ENCODE measurements at regions not wholly inside any gene's neighbourhood (a gene's known extent, or its start where the extent isn't known, plus 50 kb on each side); places are given as distances from the start of the nearest gene placed in this dataset.

DNA sequence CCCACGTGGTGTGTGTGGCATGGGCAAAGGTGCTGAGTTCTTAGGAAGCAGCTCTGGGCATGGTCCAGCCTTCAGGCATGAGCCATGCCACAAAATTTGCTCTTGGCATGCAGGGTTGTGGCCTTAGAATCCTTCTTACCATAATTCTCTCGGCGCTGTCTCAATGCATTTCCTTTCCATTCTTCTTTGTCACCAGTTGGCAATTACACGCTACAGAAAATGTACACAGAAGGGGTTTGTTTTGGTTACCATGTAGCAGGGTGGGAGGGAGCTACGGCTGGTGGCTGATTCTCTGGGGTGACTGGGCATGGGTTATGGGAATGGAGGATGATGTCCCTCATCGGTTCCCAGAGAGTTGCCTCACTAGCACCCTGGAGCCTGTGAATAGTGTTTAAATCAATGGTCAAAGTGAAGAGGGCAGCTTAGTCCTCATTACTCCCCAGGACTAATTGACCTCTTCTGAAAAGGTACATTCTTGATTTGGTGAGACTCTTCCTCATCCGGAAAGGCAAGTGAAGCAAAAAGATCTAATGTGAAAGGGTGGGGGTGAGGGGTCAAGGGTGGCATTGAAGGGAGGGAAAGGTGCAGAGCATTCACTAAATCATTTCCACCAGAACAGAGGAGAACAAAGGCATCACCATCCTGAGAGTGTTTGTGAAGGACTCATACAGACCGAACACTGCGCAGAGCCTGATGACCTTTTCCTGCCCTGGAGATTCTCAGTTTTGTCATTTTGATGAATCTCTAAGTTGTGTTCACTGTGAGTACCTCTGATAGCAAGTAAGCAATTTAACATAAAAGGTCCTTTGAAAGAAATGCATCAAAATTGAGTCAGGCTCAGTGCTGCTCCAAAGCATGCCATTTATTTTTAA, 199.8 kb upstream of the SFRP2 start:
- no peak for DNase-seq (ENCODE audit: low read depth)

DNA sequence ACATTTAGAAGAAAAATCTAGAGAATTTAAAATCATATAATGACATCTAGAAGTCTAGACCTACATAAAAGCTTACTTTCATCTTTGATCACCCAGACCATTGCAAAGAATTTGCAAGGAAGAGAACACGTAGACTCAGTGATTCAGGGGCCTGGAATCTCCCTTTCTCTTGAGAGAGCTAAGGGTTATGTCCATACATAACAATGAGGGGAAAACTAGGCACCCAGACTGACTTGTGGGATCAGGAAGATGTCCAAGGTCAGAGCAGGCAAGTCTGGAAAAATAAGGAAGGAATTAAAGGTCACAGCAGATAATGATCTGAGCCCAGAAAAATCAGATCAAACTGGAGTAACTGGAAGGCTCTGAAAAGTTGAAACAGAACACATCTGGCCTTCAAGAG, 198.4 kb upstream of the SFRP2 start:
- DNase-seq (ENCODE audit: low read depth), result peak; percentile 39

DNA sequence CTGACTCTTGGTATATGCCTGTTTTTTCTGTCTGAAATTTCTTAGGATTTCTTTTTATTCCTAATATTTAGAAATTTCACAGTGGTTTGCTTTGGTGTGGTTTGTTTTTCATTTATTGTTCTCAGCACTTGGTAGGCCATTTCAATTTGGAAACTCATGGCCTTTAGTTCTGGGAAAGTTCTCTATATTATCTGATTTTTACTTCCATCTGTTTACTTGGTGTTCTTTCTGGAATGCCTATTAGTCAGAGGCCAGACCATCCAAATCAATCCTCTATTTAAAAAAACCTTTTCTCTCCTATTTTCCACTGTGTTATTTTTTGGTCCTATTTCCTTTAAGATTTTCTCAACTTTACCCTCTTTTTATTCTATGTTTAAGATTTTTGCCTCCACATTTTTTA, 188.1 kb upstream of the SFRP2 start:
- DNase-seq (ENCODE audit: low read depth), result no peak

DNA sequence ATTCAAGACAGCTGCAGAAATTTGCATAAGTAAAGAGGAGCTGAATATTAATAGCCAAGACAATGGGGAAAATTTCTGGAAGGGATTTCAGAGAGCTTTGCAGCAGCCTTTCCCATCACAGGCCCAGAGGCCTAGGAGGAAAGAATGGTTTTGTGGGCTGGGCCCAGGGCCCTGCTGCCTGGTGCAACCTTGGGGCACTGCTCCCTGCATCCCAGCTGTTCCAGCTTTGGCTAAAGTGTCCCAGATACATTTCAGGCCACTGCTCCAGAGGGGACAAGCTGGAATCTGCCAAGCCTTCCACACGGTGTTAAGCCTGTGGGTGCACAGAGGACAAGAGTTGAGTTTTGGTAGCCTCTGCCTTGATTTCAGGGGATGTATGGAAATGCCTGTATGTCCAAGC, 185.6 kb upstream of the SFRP2 start:
- no peak for DNase-seq (ENCODE audit: low read depth)

DNA sequence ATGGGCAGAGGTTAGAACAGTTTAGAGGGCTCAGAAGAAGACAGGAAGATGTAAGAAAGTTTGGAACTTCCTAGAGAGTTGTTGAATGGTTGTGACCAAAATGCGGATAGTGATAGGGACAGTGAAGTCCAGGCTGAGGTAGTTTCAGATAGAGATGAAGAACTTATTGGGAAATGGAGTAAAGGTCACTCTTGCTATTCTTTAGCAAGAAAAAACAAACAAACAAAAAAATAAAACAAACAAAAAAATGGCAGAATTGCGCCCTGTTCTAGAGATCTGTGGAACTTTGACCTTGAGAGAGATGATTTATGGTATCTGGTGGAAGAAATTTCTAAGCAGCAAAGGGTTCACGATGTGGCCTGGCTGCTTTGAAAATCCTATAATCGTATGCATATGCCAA, 185.1 kb upstream of the SFRP2 start:
- DNase-seq (ENCODE audit: low read depth), result no peak

DNA sequence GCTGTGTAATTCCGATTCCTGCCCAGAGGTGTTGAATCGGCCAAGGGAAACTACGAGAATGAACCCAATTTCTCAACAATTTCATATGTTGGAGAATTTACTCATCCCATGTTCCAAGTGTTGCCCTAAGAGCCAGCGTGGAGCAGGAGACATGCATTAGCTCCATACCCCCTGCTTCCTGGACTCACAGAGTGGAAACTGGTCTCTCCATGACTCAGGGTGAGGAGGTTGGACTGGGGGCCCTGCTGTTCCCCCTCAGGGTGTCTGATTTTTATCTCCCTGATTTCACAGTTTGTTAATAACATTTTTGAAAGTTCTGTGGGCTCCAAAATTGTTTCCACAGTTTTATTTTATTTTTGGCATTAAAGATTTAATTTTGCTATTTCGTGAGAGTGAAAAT, 183.0 kb upstream of the SFRP2 start:
- no peak for DNase-seq (ENCODE audit: low read depth)

DNA sequence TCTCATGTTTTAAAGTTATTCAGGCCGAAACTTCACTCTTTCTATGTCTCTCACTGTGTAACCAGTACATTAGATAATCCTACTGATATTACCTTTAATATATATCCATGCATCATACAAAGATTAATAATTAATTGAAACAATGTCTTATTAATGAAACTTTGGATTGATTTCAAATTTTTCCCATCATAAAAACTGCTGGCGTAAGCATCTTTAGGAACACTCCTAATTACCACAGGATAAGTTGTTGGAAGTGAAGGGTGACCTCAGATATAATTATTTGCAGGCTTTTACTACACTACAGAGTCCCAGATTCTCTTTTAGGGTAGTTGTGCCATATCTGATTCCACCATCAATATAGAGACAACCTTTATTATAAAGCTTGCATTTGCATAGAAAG, 181.3 kb upstream of the SFRP2 start:
- no peak for DNase-seq (ENCODE audit: low read depth)

DNA sequence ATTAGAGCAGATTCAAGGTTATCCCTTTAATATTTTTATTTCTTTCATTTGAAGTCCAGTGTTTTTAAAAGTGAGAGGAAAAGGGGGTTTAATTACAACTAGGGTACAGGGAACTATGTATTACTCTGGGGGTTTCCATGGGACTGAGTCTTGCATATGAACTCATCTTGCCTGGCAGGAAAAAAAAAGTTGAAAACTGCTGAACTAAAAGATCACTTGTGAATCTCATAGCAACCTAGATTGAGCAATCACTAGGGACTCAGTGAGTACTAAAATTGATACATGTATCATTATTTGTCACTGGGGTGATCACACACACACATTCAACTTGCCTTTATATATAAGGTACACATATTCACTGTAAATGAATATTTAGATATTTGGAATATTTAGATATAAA, 180.7 kb upstream of the SFRP2 start:
- DNase-seq (ENCODE audit: low read depth), result no peak

DNA sequence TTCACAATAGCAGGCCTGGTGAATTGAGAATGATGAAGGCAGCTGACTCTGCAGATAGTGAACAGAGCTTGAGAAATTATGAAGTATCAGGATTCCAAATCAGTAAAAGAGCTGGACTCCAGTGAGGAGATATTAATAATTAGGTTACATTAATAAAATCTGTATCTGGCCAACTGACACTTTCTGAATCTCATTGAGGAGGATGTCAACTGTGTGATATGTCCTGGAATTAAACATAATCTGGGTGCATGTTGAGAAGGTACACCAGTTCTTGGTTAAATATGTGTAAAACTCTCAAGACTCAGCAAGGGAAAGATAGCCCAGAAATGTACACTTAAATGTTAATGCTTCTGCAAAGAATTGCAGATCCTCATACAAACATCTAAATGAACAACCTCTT, 177.8 kb upstream of the SFRP2 start:
- DNase-seq (ENCODE audit: low read depth), result no peak

DNA sequence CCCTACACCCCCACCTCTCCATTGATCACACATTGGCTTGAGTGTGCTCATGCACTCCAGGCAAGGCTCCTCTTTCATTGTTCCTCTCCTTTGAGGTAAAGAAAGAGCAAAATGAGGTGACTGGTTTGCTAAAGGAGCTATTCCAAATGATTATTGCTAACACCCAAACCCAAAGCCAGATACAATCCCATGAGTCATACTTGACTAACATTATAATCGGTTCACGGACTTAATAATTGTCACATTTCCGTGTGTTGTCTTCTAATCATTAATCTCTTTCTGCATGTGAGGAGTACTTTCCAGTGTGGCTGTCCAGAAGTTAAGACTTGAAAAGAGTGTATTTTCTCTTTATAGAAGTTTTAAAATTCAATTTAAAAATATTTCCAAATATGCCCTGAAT, 174.3 kb upstream of the SFRP2 start:
- no peak for DNase-seq (ENCODE audit: low read depth)

DNA sequence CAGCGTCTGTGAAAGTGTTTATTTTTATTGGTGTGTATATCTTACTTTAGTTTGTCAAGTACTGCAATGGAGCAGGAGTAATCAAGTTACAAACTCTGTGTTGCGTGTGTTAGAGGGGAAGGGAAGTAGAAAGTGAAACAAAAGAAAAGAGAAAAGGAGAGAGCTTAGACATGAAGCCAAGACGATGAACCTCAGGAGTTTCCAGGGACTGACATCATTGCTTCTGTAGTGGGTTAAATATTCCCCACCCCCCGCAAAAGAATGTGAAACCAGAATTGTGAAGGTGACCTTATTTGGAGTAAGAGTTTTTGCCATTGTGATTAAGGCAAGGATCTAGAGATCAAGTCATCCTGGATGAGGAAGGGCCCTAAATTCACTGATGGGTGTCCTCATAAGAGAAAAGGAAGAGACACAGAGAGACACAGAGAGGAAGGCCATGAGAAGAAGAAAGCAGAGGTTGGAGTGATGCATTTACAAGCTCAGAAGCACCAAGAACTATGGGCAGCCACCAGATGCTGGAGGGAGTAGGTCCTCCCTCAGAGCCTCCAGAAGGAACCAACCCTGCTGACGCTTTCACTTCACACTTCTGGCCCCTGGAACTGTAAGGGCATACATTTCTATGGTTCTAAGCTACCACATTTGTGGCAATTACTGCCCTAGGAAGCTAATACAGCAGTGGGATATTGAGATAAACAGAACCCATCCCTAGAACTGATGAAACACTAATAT, 173.6 kb upstream of the SFRP2 start:
- DNase-seq (ENCODE audit: low read depth), result no peak

DNA sequence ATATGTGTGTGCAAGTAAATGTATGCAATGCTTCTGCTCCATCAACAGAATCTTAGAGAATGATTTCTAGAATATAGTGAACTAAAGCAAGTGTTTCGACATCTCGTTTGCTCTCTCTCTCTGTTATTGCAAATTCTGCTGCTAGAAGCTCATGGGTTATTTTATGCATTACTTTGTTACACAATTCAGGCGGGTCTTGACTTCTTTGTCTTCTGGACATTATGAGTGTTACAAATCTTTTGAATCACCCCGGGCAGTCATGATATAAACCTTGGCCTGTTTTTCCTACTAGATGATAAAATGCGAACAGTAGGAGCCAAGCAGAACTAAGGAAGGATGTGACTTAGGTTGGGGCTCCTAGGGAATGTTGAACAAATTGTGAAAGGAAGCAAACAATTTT, 166.4 kb upstream of the SFRP2 start:
- DNase-seq (ENCODE audit: low read depth), result no peak

DNA sequence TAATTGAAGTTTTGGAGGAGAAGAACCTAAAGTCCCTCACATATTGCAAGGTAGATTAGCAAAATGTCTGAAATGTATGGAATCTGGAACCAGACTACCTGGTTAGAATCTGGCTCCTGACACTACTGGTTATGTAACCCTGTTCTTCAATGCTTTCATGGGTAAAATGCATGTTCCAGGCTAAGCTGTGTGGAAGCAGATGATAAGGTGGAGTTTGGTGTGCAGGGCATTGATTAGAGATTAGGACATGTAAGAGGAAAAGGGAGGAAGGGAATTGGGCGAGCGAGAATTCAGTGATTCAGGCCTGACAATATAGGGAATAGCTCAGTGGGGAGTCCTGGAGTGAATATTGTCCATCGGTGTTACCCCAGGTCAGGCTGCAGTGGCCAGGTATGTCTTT, 165.8 kb upstream of the SFRP2 start:
- DNase-seq (ENCODE audit: low read depth), result no peak

DNA sequence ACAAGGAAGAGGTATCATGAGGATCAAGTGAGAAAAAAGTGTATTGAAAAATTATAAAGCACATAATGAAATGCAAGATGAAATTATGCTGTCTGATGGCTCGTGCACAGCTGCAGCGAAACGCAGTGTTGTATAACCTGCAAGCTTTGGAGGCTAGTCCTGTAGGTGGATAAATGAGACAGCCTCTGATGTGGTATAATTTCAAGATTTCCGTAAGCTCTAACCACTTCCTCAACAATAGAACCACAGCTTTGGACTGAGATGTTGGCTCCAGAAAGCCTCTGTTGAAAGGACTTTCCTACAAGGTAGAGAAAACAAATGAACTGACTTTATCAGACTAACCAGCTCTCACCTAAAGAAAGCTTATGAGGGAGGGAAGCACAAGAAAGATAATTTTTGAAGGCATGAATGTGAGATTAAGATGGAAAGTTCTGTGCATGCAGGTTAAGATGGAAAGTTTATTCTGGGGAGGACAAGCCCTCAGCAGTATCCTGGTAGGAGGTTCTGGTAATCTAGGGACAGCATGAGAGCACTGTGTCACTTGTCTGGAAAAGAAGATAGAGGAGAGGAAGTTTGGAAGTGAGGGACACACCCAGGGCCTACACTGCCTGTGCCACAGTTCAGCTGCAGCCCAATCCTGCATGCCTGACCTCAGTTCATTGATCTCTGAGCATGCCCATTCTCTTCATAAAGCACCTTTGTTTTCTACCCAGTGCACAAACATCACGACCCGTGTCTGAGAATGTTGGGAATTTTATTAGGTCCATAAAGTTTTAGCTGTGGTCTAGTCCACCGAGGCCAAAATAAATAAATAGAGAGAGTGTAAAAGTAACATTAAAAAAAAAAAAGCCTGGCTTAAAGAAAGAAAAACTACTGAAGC, 161.5 kb upstream of the SFRP2 start:
- DNase-seq (ENCODE audit: low read depth), result no peak

DNA sequence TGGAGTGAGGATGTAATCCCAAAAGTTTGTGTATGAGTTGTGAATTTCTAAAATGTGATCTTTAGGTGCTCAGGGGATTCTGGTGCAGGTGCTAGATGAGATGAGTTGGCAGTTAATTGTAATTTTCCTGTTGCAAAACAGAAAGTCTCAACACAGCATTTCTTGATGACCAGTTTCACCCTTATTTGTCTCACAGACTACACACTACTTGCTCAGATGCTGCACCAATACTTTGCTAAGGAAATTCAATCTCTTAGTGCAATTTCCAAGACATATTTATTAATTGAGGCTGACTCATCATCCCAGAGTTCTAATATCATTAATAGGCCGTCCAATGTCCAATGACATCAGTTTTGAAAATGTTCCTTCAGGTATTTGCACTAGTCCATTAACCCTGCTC, 159.2 kb upstream of the SFRP2 start:
- no peak for DNase-seq (ENCODE audit: low read depth)

DNA sequence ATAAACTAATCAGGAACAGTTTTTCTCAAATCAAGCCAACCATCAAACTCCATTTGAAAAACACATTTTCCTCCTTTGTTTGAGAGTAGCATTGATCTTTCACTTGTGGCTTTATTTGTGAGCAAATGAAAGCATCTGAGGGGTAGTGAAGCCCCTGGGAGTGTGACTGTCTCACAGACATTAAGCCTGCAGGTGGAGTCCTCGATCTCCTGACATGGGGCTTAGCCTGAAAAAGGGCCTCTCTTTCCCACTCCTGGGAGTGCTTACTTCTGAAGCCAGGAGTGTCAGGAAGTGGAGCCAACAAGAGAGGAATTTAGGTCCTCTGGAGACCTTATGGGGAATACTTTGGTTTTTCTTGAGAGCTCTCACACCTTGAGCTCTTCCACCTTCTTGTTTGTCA, 158.2 kb upstream of the SFRP2 start:
- no peak for DNase-seq (ENCODE audit: low read depth)

DNA sequence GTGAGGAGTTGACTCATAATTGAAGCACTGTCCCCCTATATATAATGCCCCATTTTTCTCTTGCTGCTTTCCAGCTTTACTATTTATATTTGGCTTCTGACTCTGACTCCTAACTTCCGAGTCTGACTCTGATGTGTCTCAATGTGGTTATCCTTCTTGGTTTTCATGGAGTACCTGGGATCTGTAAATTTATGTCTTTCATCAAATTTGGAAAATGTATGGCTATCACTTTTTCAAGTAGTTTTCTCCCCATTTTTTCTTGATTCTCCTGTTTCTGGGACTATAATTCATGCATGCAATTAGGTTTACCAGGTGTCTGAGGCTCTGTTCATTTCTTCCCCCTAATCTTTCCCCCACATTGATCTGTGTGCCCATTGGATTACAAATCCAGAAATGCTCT, 156.8 kb upstream of the SFRP2 start:
- no peak for DNase-seq (ENCODE audit: low read depth)

DNA sequence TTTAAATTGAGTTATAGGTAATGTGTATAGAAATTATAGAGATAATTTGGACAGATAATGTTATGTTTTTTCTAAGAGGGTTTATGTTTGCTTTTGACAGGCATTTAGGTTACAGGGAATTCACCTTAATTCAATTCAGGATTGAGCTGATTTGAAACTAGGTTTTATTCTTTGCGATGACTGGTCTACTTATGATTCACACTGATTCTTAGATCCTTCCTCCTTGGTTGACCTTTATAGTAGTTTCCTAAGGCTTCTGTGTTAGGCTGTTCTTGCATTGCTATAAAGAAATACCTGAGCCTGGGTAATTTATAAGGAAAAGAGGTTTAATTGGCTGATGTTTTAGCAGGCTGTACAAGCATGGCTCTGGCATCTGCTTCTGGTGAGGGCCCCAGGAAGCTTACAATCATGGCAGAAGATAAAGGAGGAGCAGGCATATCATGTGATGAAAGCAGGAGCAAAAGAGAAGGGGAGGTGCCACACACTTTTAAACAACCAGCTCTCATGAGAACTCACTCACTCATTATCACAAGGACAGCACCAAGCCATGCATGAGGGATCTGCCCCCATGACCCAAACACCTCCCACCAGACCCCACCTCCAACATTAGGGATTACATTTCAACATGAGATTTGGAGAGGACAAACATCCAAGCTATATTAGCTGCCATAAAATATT, 155.0 kb upstream of the SFRP2 start:
- no peak for DNase-seq (ENCODE audit: low read depth)

DNA sequence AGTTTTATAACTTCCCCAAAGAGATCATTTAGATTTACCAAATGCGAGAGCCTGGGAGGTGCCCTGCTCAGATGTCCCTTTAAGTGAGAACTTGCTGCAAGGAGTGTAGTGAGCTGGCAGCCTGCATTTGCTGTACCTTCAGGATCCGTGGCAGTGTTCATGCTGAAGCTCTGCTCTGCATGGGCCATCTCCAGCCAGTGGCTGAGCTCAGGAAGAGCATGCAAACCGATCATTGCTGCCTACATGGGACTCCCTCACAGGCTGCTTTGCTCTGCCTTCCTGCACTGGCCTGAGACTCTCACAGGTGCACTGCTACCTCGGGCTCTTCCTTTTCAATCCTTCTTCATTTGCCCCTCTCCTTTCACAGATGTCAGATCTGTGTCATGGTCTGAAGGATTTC, 152.0 kb upstream of the SFRP2 start:
- no peak for DNase-seq (ENCODE audit: low read depth)

DNA sequence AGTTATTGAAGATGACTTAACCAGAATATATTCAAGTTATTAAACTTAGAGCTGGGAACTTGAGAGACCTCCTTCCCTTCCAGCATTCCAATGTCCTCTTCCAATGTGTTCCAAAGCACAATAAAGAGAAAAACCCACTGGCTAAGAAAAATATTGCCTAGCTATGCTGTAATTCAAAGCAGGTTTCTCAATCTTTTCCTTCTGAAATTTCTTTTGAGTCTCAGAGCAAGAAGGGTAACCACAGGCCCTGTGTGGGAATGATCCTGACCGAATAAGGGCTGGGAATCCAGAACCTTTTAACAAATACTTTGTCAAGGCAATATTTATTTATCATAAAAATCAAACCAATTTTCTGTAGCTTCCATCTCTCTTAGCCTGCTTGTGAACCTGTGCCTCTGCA, 150.7 kb upstream of the SFRP2 start:
- DNase-seq (ENCODE audit: low read depth), result no peak

DNA sequence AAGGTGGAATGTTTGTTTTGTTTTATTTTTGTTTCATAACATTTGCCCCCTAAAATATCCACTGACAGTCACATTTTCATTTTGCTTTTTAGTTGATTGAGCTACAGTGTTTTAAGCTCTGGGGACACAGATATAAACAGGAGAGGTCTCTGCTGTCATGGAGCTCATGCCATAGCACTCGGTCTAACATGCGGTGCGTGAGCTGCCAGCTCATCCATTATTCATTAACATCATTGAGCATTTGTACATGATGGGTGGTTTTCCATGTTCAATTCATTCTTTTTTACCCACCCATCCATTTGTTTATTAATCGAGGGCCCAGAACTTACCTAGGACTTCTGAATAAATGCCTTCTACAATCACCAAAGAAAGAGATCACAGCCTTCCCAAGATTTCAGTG, 150.1 kb upstream of the SFRP2 start:
- DNase-seq (ENCODE audit: low read depth), result no peak

DNA sequence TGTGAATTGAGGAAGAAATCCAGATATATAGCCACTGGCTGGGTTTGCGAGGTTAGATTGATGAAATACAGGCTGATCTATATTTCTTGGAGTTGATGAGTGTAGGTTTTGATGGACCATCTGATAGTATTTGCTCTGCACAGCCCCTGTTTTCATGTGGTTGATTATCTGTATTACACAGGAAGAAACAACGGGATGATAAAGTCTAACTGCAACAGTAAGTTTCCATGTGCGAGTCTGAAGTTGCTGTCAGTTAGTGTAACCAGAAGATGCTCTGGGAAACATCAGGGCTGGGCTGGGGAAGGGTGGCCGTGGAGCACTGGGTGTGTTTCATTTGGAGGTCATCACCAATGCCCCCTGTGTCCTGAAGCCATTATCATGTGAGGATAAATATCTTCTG, 148.4 kb upstream of the SFRP2 start:
- no peak for DNase-seq (ENCODE audit: low read depth)
